ENCODE measurements at regions not wholly inside any gene's neighbourhood (a gene's known extent, or its start where the extent isn't known, plus 50 kb on each side); places are given as distances from the start of the nearest gene placed in this dataset.

DNA sequence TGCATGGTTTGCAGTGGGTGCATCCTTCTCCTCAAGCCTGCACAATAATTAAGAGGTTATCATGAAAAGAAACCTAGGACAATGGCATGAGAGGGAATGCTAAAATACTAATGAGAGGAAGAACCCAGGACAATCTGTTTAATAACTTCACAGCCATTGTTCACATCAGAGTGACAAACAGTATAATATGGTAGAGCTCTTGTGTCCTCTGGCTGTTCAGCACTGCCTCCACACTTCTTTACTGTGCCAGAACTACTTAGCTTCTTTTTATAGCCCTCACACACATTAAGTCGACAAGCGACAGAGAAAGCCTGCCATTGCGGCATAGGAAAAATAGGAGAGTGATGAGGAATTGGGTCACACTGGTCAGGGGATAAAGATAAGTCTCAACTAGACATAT is 65.0 kb upstream of the MEIS2 start:
- DNase-seq (ENCODE audit: low read depth, low spot score) = no peak

DNA sequence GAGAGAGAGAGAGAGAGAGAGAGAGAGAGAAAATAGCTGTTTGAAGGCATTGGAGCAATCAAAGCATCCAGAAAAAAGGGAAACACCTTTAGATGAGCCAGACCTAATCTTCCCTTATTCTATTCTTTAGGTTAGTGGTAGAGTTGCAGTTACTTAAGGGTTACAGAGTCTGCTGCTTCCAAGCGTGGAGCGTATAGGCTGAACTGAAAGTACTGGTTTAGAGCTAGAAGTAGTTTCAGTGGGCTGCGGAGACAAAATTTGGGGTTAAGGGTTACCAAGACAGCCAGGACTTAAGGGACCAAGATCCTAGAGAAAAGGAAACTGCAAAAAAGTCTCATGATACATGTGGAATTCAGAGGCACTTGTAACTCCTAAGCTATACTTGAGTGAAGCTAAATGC is 66.1 kb upstream of the MEIS2 start:
- no peak for DNase-seq (ENCODE audit: low read depth, low spot score)

DNA sequence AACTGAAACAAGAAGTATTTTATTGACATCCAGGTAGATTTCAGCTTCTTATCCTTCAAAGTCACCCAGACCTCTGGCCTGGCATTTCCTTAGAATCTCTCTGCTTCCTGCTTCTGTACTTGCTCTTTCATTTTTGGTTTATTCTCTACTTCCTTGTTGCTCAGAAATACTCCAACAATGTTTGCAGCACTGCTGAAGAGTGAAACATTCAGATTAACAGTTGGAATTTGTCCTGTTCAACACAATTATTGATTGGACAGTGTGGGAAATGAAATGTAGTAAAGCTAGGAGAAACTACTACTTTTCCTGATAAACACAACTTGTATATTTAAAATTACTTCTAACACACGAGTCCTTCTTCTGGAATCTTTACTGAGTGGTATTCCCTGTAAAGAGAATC is 81.0 kb upstream of the MEIS2 start:
- no peak for DNase-seq (ENCODE audit: low read depth, low spot score)

DNA sequence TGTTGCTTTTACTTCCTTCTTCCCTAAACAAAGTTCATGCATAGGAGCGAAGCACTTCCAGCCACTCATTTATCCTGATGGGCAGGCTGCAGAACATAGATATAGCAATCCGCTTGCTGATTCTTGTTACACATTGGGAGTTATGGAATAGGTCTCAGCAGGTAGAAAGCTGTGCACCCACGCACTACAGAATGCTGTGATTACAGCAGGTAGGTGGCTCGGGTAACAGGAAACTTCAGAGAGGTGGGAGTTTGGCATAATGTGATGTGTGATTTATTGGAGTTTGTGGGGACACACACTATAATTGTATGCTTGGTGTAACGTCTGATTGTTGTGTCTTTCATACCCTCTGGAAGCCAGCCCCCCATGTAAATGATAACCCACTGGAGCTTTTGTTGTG is 99.2 kb upstream of the MEIS2 start:
- DNase-seq (ENCODE audit: low read depth, low spot score) = no peak

DNA sequence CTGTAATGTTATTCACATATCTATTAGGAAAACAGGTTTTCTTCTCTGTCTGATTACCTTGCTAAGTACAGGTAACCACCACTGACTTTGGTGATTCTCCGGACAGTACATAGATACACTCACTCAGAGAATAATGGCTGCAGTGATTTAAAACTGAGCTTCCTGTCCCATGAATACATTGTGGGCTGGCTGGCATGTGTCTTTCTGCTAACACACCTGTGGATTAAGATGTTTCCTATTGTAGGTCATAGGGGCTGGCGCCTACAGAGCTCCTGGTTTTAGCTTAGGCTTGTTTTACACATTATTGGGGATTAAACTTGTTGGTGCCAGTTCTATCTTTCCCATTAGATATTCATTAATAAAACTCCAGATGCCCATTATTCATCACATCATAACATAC is 102.7 kb upstream of the MEIS2 start:
- no peak for DNase-seq (ENCODE audit: low read depth, low spot score)

DNA sequence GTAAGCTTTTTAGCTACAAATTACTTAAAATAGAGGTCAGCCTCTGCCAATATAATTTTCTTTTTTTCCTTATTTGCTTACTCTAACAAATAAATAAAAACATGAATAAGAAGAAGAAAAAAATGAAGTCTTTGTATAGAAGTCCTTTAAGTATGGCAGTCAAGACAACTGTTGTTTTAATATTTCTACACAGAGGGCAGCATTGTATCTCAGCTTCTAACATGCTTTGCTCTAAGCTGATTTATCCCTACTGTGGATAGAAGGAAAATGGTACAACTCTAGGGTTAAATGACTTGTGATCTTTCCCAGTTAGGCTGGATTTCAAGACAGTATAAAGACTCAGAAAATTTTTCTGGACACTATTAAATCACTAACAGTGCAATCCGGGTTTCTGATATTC is 104.3 kb upstream of the MEIS2 start:
- no peak for DNase-seq (ENCODE audit: low read depth, low spot score)

DNA sequence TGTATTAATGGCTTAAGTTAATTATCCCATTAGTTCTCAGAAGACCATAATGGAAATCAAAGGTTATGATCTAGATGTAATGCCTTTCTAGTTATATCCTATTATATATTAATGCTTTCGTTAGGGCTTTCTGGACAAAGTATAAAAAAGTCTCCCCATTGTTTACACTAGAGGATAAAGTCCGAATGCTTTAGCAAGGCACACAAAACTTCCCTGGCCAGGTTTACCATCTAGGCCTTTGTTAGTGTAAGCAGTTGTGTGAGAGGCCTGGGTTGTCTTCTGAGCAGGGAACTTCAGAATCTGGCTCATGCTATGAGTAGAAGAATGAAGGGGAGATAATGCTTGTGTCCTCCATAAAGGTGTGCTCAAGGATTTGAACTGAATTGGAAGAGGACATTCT is 106.3 kb upstream of the MEIS2 start:
- DNase-seq (ENCODE audit: low read depth, low spot score) = no peak

DNA sequence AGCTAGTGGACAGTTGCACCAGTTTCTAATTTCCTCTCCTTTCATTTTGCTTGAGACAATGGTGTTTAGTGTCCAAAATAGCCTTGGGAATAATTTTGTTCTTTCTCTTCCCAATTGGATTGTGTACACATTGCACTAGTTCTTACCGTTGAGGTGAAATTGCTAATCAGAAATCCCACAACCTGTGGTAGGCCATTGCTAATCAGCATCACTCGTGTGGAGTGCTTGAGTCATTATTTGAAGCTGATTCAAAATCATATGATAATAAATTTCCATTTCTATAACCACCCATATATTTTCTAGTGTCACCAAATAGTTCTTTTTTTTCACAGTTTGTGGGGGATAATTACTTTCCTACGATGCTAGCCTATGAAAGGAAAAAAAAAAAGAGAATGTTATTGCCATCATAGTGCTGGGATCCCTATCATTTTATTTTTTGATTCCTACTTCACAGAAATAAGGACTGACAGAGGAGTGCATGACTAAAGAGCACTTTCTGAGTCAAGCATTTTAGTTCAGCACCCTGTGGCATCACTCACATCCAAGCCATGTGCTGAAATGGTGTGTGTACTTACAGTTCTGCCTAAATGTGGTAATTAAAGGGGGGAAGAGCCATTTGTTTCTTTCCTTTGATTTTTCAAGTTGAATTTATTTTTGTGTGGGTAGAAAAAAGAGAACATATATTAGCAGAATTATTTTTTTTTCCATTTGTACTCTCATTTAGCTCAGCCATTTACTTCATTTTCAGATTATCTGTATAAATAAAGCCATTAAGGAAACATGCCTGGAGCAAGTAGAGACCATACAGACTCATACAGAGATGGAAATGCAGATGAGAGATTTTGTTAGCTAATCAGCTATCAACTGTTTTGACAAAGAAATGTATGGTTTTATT is 108.0 kb upstream of the MEIS2 start:
- no peak for DNase-seq (ENCODE audit: low read depth, low spot score)

DNA sequence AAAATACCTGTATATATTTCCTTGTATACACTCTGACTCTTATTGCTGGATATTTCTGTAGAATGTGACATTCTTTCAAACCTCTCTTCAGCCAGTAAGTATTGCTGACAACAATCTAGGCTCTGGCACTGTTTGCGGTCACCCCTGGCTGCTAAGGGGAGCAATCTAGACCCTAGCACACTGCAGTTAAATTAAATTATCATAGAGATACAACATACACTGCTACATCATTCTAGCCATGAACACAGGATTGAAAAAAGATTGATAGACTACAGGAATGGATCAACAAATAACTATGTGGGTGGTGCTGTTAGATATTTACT is 108.7 kb upstream of the MEIS2 start:
- no peak for DNase-seq (ENCODE audit: low read depth, low spot score)

DNA sequence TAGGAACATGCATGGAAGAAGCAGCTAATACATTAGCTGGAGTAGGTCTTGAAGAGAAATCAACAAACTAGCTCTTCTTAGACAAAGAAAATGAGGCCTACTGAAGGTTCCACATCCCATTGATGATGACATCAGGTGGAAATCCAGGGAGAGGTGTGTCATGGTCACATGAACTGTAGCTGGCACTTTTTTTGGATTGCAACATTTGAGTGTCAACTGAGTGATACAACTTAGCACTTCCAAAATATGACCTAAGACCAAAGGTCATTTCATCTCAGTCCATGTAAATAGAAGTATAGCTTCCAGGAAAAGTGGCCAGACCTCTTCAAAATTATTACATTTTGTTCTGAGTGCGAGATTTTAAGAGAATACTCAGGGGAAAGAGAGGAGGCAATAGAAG is 117.2 kb upstream of the MEIS2 start:
- DNase-seq (ENCODE audit: low read depth, low spot score) = no peak

DNA sequence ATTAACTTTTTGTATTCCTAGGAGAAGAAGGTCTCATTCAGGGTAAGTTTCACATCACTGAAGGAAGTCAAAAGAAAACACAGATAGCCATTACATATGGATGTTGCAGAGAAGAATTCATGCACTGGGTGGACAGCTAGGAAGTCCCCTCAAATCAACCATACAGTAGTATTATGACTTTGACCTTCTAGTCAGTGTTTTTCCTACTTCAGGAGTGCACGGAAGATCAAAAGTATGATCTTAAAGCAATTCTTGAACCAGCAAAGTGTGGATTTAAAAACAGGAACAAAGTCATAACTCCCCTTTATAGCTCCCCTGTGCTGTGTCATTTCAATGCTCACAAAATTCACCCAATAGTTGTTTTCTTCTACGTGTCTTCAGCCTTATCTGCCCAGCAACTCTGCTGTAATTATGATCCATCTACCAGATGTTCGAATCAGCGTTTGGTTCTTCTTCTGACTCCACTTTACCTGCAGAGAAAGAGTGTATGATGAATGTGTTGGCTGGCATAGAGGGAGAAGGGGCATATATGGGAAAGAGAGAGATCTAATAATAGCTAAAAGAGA is 118.1 kb upstream of the MEIS2 start:
- no peak for DNase-seq (ENCODE audit: low read depth, low spot score)

DNA sequence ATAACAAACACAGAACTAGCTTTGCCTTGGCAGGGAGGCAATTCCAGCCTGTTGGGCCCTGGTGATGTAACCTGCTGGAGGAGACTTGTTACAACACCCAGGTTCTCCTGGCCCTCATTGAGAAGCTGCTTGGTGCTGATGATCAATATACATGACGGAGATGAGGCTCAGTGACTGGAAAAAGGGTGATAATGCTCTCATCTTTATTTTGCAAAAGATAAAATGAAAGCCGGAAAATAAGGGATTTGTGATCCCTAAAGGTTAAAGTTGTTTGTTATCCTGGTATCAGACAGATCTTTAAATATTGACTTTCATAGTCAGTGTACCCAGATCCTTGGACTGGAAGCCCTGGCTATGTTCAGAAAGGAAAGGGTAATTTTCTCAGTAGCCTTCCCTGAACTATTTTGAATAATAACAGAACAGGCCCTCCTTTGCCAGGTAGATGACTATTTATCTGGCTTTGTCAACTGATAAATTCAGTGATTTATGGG is 118.9 kb upstream of the MEIS2 start:
- DNase-seq (ENCODE audit: low read depth, low spot score) = no peak

DNA sequence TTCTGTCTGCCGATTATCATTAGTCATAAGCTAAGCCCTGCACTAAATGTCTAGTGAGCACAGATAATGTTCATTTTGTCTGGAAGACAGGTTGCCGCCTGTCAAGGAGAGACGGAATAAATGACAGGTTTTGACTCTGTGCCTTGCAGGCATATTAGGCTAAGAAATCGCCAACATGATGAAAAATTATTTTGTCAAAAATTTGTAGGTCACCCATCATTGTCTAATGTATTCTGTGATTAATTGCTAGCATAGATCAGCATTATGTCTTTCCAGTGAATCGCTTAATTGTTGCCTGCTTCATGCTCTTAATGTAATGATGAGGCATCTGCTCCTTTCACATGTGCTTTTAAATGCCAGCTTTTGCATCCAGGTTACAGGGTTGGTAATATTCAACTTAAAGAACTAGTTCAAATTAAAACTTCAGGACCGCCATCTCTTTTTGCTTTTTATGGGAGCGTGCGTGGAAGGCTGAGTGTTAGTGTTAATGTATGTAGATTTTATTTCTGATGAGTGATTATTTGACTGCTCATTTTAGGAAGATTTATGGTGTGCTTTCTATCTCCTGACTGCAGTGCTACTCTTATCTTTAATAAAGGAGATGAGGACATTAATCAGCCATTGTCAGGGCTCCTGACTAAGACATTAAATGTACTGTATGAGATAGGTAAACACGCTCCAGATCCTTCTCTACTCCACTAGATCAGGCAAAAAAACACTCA is 120.8 kb upstream of the MEIS2 start:
- no peak for DNase-seq (ENCODE audit: low read depth, low spot score)

DNA sequence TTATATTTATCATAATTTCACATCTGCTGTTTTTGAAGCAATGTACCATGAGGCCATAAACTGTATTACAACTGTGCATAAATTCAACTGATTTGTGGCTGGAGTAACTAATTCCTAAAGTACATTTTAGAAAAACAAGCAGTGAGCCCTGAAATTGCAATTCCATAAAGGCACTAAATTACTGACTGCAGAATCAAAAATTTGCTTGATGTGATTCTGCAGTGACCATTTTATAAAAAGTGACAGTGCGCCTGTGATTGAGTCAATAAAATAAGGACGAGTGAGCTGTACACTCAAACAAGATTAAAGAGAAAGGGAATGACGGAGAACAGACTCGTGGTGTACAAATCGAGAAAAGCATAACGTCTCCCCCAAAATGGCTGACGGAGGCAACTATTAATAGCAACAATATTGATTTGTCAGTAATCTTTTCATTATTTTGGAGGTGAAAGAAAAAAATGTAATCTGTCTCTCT is 121.4 kb upstream of the MEIS2 start:
- DNase-seq (ENCODE audit: low read depth, low spot score) = no peak

DNA sequence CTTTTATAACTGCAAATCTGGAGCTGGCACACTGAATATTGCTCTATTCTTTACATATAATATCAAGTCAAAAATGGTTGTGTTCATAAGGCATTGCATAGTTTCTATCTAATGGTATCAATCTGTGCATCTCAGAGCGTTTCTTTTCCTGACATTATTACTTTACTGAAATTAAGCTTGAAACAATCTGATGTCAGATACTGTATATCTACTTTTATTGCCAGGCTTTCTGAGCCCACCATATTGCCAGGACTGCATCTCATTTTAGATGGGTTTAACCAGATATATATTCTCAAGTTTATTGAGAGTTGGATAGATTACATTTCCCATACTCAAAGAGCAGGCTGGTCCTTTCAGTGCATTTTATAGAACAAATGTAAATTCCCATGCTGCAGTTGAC is 122.7 kb upstream of the MEIS2 start:
- DNase-seq (ENCODE audit: low read depth, low spot score) = no peak

DNA sequence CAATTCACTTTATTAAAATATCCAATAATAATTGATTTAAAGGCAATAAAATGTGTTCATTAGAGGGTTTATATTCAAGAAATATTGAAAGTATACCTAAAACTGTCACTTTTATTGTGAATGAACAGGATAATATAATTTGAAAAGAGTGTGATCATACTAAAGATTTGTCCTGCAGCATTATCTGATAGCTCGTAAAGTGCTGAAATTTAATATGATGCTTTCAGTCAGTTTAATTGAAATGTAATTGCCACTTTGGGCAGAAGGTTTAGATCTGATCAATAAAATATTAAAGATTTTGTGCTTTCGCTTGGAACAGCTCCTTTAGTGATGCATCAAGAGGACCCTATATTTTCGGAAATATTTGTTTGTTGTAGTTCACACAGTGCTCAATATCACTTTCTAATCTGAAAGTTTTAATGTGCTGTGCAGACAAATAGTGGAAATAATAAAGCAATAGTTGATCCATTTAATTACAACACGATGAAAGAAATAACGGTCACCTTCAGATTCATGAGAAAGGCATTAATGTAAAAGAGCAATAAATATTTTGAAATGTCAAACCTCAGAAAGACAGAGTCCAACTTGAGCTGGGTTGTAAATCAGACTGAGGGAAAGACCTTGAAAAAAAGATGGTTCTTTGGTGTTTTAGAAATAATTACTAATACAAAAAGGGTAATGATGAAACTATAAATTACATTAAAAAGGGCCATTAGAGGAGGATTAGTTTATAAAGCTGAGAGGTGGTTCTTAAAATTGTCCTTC is 129.7 kb upstream of the MEIS2 start:
- DNase-seq (ENCODE audit: low read depth, low spot score) = no peak

DNA sequence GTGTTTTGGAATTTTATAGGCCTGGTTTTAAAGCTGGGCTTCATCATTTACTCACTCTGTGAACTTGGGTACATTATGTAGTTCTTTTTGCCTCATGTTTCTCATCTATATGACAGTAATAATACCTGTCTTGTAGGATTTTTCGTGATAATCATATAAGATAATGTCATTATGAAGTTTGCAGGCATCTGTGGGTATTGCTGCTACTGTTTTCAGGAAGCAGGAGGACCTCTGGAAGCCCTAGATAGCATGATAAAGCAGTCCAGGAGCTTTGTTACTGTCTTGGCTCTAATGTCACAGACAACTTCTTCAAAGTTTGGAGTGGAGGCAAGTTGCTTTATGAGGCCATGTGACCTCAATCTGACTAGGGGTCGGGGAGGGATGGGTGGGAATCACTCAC is 145.0 kb upstream of the MEIS2 start:
- DNase-seq (ENCODE audit: low read depth, low spot score) = no peak

DNA sequence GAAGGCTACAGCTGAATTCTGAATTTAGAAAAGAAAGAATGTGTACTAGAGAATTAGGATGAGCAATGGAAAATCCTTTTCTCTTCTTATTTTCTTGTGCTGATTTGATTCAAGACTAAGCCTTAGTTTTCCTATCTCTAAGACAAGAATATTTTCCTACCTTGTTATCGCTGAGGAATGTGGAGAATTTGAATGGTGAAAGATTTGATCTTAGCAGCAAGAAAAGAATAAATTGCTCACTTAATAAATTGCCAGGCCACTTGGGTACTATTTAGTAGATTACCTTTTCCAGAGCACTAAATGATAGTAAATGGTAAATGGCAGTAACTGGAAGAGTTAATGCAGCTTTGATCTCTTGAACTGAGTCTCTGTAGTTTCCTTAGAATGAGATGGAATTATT is 145.7 kb upstream of the MEIS2 start:
- DNase-seq (ENCODE audit: low read depth, low spot score) = no peak

DNA sequence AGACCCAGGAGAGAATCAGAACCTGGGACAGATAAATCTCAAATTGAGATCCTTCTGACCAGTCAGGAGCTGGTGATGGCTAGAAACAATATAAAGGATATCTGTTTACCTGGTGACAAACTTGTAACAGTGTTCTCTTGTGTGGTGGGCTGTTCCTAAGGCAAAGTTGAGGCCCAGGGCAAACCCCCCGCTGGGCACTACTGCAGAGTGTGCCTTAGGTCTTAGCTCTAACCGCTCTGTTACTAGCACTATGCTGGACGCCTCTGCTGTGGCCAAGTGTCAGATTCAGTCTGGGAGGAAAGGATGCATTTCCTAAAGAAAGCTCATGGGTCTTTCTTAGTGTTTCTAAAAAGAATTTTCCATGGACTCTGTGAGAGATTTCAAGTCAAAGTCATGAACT is 146.5 kb upstream of the MEIS2 start:
- no peak for DNase-seq (ENCODE audit: low read depth, low spot score)

DNA sequence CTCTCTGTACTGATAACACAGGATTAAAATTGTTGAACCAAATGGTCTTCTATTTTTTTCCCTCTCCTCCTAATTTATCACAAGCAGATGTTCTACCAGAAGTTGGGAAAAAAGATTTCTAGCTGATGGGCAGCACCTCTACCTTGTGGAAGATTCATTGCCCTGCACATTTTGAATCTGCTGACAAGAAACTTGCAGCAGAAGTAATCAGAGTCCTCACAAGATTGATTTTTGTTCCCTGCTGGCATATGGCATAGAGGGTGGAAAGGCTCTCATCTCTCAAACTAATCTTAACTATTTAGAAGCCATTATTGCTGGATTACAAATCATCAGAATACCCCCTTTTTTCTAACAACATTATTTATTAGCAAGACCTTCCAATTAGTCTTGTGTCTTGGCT is 148.9 kb upstream of the MEIS2 start:
- DNase-seq (ENCODE audit: low read depth, low spot score) = no peak

DNA sequence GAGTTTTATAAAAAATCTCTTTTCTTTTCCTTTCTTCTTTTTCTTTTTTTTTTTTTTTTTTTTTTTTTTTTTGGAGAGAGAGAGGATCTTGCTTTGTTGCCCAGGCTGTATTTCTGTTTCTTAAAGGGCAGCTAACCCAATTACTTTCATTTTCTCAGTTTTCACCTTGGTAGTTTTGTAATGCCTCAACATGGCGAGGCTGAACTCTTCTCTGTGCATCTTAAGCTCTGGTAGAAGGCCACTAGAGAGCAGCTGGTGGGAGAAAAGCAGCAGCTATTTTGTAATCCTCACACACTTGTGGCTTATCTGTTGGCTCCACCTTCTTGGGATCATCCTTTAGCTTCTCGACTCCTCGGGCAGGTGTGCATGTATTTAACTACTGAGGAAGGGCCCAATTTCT is 152.2 kb upstream of the MEIS2 start:
- DNase-seq (ENCODE audit: low read depth, low spot score) = no peak

DNA sequence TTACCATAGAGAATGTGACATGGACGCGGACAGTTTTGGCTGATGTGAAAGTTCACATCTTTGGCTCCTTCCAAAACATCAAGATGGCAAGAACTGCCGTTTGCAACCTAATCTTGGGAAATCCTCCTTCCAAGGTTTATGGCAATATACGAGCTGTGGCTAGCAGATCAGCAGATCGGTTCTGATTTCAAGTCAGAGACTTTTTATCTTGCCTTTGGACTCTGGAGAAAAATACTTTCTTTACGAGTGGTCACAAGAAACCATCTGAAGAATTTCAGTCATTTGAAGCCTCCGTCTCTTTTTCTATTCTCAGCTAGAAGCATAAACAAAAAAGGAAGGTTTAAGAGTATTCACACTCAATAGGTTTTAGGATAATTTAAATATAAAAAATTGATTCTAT is 153.5 kb upstream of the MEIS2 start:
- DNase-seq (ENCODE audit: low read depth, low spot score) = no peak
